GM12892 (cell line): ENCODE measurements at regions not wholly inside any gene's neighbourhood (a gene's known extent, or its start where the extent isn't known, plus 50 kb on each side); places are given as distances from the start of the nearest gene placed in this dataset.

Source experiments
- POLR2A ChIP-seq: IDR thresholded peaks from 2 replicates; pipeline ENCODE4 v1.6.1; 2011; ENCODE audit warnings: low read depth, low read length, control low read depth
- TAF1 ChIP-seq: IDR thresholded peaks from 2 replicates; pipeline ENCODE4 v1.6.1; 2011; ENCODE audit warnings: low read depth, mild to moderate bottlenecking, control low read depth, low read length, borderline replicate concordance

GRCh38 chr14:40630471-40630870 lies 976.2 kb upstream of the LRFN5 start:
- TF ChIP-seq POLR2A = no peak
- no peak for TF ChIP-seq TAF1
